ENCODE measurements at regions not wholly inside any gene's neighbourhood (a gene's known extent, or its start where the extent isn't known, plus 50 kb on each side); places are given as distances from the start of the nearest gene placed in this dataset.

DNA sequence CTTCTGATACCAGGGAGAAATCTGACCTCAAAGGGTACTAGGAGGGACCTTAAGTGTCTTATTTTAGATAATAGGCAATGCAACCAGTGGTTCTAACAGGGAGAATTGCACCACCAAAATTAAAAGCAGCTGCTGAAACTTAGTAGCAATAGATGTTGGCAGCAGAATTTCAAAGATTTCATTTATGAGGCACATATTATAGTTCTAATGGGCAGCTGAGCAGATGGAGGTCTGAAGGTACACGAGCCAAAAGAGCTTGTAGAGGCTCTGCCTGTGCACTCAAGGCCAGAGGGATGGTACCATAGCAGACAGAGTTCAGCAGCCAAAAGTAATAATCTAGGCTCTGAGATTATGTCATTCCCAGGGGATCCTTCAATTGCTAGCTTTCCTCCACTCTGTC, 87.3 kb upstream of the NCKAP5 start:
- H3K4me3 ChIP-seq (ENCODE audit: low read depth, low read length): no peak overlapping the region
- no peak for DNase-seq (ENCODE audit: low read depth)
- TF ChIP-seq, protein P1, sequence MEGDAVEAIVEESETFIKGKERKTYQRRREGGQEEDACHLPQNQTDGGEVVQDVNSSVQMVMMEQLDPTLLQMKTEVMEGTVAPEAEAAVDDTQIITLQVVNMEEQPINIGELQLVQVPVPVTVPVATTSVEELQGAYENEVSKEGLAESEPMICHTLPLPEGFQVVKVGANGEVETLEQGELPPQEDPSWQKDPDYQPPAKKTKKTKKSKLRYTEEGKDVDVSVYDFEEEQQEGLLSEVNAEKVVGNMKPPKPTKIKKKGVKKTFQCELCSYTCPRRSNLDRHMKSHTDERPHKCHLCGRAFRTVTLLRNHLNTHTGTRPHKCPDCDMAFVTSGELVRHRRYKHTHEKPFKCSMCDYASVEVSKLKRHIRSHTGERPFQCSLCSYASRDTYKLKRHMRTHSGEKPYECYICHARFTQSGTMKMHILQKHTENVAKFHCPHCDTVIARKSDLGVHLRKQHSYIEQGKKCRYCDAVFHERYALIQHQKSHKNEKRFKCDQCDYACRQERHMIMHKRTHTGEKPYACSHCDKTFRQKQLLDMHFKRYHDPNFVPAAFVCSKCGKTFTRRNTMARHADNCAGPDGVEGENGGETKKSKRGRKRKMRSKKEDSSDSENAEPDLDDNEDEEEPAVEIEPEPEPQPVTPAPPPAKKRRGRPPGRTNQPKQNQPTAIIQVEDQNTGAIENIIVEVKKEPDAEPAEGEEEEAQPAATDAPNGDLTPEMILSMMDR (IDR thresholded peaks at IDR 0.05; ENCODE audit: low read depth, low read length): no peak
- TF ChIP-seq POLR2A (IDR thresholded peaks at IDR 0.05; ENCODE audit: extremely low read depth, insufficient read length): no peak
- TF ChIP-seq, protein P2, sequence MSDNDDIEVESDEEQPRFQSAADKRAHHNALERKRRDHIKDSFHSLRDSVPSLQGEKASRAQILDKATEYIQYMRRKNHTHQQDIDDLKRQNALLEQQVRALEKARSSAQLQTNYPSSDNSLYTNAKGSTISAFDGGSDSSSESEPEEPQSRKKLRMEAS (IDR thresholded peaks at IDR 0.05; ENCODE audit: low read depth, low read length): no peak
- TF ChIP-seq MYC (IDR thresholded peaks at IDR 0.05; ENCODE audit: low read depth, low read length): no peak

DNA sequence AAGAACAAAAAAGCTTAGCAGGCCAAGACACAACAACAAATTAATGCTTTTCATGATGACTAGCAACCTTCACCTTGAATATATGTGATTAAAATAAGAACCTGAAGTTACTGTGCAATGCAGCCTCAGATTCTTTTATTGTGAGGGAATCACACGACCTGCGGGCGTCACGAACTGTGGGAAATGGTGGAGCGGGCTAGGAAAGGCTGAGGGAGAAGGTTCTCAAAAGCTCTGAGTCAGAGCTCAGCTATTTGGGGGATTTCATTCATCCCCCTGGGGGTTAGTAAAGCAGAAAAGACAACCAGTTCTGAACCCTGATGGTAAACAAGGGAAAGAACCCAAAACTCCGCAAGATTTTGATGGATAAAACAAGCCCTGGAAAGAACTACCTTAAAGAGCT, 89.3 kb upstream of the NCKAP5 start:
- no peak for DNase-seq (ENCODE audit: low read depth)

DNA sequence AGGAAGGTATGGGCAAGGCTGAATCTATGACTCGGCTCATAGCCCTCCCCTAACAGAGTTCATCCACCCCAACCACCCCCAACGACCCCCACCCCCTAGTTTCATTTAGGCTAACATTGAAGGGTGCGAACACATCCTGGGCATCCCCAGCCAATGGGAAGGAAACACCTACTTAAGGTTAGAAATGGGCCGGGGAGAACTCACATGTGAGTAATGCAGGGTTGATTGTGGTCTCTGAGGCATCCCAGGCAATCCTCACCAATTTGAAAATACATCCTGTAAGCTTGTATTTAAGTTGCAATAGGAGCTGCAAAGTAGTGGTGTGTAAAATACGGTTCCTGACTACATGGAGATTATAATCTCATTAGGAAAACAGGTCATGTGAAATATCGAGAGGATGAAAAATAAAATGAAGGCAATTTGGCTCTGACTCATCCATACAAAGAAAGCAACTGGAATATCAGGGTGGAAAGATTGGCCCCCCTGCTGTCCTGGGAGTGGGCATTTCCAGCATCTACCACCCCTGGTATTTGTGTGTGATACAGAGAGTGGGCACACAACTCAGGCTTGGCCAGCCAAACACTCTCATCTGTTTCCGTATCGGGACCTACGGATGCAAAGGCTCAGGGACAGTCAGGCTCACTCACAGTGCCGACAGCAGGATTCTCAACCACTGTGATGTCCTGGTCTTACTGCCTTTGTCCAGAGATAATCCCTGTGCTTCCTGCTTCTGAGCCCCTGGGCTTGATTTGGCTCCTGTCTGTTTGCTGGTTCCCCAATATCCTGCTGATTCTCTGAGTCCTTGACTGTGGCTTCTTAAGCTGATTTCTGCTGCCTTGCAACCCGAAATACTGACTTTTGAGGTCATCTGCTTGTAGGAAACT, 90.0 kb upstream of the NCKAP5 start:
- no peak overlapping the region for H3K4me3 ChIP-seq (ENCODE audit: low read depth, low read length)
- TF ChIP-seq, protein P2 (IDR thresholded peaks at IDR 0.05; ENCODE audit: low read depth, low read length): no peak
- TF ChIP-seq MYC (IDR thresholded peaks at IDR 0.05; ENCODE audit: low read depth, low read length) (no peak), POLR2A (IDR thresholded peaks at IDR 0.05; ENCODE audit: extremely low read depth, insufficient read length) (no peak)
- TF ChIP-seq, protein P1 (IDR thresholded peaks at IDR 0.05; ENCODE audit: low read depth, low read length): no peak
- DNase-seq (ENCODE audit: low read depth): no peak

More for the DNA sequence above, 89.3 kb upstream of the NCKAP5 start:
- no peak for TF ChIP-seq MYC (IDR thresholded peaks at IDR 0.05; ENCODE audit: low read depth, low read length)
- TF ChIP-seq, protein P2 (IDR thresholded peaks at IDR 0.05; ENCODE audit: low read depth, low read length): no peak
- TF ChIP-seq POLR2A (IDR thresholded peaks at IDR 0.05; ENCODE audit: extremely low read depth, insufficient read length): no peak
- TF ChIP-seq, protein P1 (IDR thresholded peaks at IDR 0.05; ENCODE audit: low read depth, low read length): no peak
- H3K4me3 ChIP-seq (ENCODE audit: low read depth, low read length): no peak overlapping the region

DNA sequence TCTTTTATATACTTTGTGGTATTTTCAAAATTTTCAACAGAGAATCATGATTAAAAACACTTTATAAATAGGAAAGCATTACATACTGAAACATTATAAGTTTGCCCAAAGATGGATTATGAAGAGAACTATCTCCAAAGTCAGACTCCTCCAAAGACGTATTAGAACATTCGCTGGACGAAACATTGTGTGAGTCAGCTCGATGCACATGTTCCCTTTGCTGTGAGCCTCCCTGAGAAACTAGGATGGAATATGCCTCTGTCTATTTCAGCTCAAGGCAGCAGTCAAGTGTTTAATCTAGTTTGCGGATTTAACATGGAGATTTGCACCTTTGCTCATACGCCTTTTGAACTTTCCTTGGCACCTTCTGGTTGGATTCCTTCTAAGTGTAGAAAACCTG, 92.2 kb upstream of the NCKAP5 start:
- no peak for TF ChIP-seq MYC (IDR thresholded peaks at IDR 0.05; ENCODE audit: low read depth, low read length)
- TF ChIP-seq, protein P2 (IDR thresholded peaks at IDR 0.05; ENCODE audit: low read depth, low read length): no peak
- TF ChIP-seq, protein P1 (IDR thresholded peaks at IDR 0.05; ENCODE audit: low read depth, low read length): no peak
- DNase-seq (ENCODE audit: low read depth): no peak
- no peak overlapping the region for H3K4me3 ChIP-seq (ENCODE audit: low read depth, low read length)

DNA sequence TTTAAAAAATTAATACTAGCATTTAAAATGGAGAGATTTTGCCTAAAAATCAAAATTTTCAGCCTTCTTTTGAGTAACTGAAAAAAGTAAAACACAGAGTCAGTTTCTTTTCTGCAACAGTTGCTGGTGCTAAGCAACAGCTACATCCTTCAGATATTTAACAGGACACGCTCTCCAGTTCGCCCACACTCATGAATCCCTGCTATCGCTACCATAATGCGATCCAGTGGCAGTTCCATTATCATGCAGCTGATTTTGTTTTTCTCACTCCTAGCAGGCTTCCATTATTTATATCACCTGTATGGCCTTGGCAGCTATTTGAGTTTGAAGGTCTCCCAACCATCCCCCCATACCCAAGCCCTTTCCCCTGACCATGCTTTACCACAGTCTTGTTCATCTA, 93.1 kb upstream of the NCKAP5 start:
- DNase-seq (ENCODE audit: low read depth): no peak
- no peak overlapping the region for H3K4me3 ChIP-seq (ENCODE audit: low read depth, low read length)
- TF ChIP-seq, protein P2 (IDR thresholded peaks at IDR 0.05; ENCODE audit: low read depth, low read length): no peak
- TF ChIP-seq POLR2A (IDR thresholded peaks at IDR 0.05; ENCODE audit: extremely low read depth, insufficient read length) (no peak), MYC (IDR thresholded peaks at IDR 0.05; ENCODE audit: low read depth, low read length) (no peak)
- TF ChIP-seq, protein P1 (IDR thresholded peaks at IDR 0.05; ENCODE audit: low read depth, low read length): no peak

Measured in NB4 (cell line).